ENCODE measurements at regions not wholly inside any gene's neighbourhood (a gene's known extent, or its start where the extent isn't known, plus 50 kb on each side); places are given as distances from the start of the nearest gene placed in this dataset.

DNA sequence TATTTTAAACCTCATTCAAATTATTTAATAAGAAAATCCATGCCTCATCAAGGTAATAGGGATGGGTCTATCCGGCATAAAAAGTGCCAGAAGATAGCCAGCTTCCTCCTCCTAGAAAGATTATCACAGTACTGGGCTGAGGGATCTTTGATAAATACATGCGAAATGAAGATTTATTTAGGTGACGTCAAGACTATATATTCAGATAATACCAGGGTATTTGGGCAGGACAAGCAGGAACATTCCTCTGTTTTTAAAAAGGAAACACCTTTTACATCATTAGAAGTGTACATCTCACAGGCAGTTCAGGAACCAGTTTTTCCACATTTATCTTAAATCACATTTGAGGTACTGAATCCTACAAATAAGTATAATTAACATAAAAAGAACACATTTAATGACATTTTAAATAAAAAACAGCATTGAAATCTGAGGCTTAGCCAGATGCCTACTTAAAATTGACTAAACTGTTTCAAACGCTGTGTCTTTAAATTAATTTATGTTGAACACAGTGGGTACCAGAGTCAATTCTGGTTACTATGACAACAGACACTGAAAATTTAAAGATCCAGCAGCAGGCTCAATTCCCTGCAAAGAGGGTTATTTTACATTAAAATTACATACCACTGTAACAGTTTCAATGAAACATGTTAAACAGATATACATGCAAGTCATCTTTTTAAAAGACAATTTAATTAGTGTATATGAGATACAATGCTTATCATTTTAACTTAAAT is 124.7 kb upstream of the SLCO6A1 start:
- peaks cover 3% of the 10 kb centered on the region for H3K27me3 Mint-ChIP-seq (ENCODE audit: low read depth, poor library complexity)
- no peak overlapping the region for H3K4me3 Mint-ChIP-seq
- no peak overlapping the region for H3K27ac Mint-ChIP-seq
- H3K4me1 Mint-ChIP-seq, result peaks cover 9% of the 10 kb centered on the region
- DNase-seq, result no peak
- TF ChIP-seq, protein P1, sequence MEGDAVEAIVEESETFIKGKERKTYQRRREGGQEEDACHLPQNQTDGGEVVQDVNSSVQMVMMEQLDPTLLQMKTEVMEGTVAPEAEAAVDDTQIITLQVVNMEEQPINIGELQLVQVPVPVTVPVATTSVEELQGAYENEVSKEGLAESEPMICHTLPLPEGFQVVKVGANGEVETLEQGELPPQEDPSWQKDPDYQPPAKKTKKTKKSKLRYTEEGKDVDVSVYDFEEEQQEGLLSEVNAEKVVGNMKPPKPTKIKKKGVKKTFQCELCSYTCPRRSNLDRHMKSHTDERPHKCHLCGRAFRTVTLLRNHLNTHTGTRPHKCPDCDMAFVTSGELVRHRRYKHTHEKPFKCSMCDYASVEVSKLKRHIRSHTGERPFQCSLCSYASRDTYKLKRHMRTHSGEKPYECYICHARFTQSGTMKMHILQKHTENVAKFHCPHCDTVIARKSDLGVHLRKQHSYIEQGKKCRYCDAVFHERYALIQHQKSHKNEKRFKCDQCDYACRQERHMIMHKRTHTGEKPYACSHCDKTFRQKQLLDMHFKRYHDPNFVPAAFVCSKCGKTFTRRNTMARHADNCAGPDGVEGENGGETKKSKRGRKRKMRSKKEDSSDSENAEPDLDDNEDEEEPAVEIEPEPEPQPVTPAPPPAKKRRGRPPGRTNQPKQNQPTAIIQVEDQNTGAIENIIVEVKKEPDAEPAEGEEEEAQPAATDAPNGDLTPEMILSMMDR (IDR thresholded peaks at IDR 0.05), result no peak
- no peaks in the 10 kb centered on the region for H3K9me3 Mint-ChIP-seq
- no peaks in the 10 kb centered on the region for H3K36me3 Mint-ChIP-seq (ENCODE audit: low read depth)

DNA sequence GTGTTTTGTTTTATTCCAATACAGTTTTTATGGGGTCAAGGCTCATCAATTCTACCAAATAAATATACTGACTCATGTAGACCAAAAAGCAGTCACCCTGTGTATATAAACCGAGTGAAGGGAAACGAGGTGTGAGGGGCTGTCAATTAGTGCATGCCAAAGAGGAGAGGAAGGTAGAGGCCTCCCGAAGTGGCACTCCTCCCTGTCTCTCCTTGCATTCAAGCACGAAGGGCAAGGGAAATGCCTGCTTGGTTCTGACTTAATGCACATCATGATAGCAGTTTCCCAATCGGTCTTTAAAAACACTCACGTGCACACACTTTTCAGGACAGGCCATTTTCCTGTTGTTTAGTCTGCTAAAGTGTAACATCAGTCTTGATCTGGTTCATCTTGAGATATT is 125.6 kb upstream of the SLCO6A1 start:
- no peak for DNase-seq
- Mint-ChIP-seq H3K27me3 (ENCODE audit: low read depth, poor library complexity) (peaks cover 3% of the 10 kb centered on the region), H3K9me3 (no peaks in the 10 kb centered on the region), H3K4me3 (no peak overlapping the region), H3K36me3 (ENCODE audit: low read depth) (no peaks in the 10 kb centered on the region), H3K4me1 (peaks cover 9% of the 10 kb centered on the region), H3K27ac (no peak overlapping the region)
- TF ChIP-seq, protein P1 (IDR thresholded peaks at IDR 0.05), result no peak

DNA sequence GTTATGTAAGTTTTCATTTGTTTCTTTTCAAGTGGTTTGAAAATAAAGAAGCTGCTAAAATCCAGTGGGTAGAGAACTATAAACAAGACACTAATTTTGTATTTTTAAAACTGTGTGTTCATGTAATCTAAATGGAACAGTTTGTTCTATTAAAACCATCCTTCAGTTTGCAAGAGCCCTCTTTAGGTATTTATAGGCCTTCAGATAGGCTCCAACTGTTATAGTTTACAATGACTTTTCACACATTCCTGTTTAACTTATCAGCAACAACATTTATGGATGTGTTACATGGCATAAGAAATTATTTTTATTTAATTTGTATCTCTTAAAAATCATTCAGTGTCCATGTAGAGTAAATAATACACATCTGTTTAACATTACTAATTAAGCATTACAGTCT is 126.7 kb upstream of the SLCO6A1 start:
- no peaks in the 10 kb centered on the region for H3K36me3 Mint-ChIP-seq (ENCODE audit: low read depth)
- H3K4me1 Mint-ChIP-seq, result peaks cover 9% of the 10 kb centered on the region
- no peaks in the 10 kb centered on the region for H3K9me3 Mint-ChIP-seq
- no peaks in the 10 kb centered on the region for H3K27me3 Mint-ChIP-seq (ENCODE audit: low read depth, poor library complexity)
- no peak overlapping the region for H3K27ac Mint-ChIP-seq
- no peak overlapping the region for H3K4me3 Mint-ChIP-seq
- TF ChIP-seq, protein P1 (IDR thresholded peaks at IDR 0.05), result no peak
- no peak for DNase-seq

DNA sequence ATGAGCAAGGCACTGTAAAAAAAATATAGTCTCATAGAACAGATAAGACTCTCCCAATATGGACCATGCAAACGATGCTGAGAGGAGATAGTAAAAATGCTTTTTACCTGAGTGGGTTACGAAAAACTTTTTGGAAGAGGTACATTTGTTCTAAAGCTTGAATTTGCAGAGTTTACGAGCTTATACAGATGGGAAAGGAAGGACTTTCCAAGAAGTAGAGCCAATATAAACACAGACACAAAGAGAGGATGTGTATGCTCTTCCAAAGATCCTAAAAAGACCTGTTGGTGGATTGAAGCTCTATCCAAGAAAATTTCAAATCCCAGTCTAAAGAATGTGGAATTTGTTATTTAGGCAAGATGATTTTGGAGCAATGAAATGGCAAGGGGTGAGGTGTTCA is 127.1 kb upstream of the SLCO6A1 start:
- H3K4me1 Mint-ChIP-seq, result peaks cover 9% of the 10 kb centered on the region
- H3K9me3 Mint-ChIP-seq, result no peaks in the 10 kb centered on the region
- no peak for DNase-seq
- no peak overlapping the region for H3K4me3 Mint-ChIP-seq
- no peaks in the 10 kb centered on the region for H3K27me3 Mint-ChIP-seq (ENCODE audit: low read depth, poor library complexity)
- no peaks in the 10 kb centered on the region for H3K36me3 Mint-ChIP-seq (ENCODE audit: low read depth)
- TF ChIP-seq, protein P1 (IDR thresholded peaks at IDR 0.05), result no peak
- no peak overlapping the region for H3K27ac Mint-ChIP-seq

DNA sequence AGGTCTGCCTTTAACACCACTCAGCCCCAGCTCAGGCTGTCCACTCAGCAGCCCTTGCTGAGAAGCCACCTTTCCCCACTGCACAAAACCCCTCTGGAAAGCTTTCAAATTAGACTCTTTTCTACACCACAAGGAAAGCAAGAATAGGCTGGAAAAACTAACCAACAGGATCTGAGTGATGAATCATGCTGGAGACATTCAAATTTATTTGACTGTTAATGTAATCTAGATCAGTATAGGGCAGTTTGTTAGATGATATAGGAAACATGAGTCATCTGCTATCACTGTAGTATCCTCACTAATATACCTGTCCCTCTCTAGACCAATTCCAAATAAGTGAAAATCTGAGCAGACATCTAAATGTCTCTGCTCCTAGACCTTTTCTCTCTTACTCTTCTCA is 127.8 kb upstream of the PAM start:
- peaks cover 7% of the 10 kb centered on the region for H3K36me3 Mint-ChIP-seq (ENCODE audit: low read depth)
- peaks cover 8% of the 10 kb centered on the region for H3K9me3 Mint-ChIP-seq
- no peak for DNase-seq
- H3K27me3 Mint-ChIP-seq (ENCODE audit: low read depth, poor library complexity), result no peaks in the 10 kb centered on the region
- TF ChIP-seq, protein P1 (IDR thresholded peaks at IDR 0.05), result no peak
- H3K4me3 Mint-ChIP-seq, result no peak overlapping the region
- no peak overlapping the region for H3K27ac Mint-ChIP-seq
- peaks cover 9% of the 10 kb centered on the region for H3K4me1 Mint-ChIP-seq

Measured in nephron progenitor cell (in vitro differentiated cells).